ENCODE measurements at regions not wholly inside any gene's neighbourhood (a gene's known extent, or its start where the extent isn't known, plus 50 kb on each side); places are given as distances from the start of the nearest gene placed in this dataset.

DNA sequence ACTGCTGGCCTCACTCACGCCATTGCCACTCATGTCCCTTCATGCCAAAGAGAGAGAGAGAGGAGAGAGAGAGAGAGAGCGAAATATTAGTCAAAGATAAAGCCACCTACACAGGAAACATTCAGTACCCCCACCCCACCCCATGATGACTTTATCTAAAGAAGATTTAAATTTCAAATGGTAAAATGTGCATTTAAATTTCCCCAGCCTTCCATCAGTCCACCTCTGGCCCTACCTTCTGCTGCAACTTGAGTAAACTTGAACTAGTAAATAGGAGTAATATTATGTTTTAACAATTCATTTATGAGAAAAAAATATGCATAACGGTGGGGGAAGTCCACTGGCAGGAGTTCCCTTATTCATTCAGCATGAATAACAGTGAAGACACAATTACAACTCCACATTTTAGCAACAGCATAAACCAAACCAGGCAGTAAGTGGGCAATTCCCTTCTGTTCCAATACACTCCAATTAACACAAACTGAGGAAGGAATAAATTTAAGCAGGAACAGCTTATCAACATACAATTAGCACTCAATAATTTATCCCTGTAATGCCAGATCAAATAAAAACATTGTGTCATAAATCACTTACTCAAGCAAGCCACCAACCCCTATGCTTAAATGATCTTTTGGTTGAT lies 264.2 kb downstream of the LNPK start:
- Histone ChIP-seq H3K9me3 (ENCODE audit: control insufficient read depth, low read length) (no peaks in the 10 kb centered on the region), H3K4me3 (ENCODE audit: low read length) (no peak overlapping the region), H3K36me3 (ENCODE audit: control insufficient read depth, insufficient read depth, low read length) (no peaks in the 10 kb centered on the region), H3K27me3 (ENCODE audit: control insufficient read depth, insufficient read depth, low read length, poor library complexity, severe bottlenecking) (no peaks in the 10 kb centered on the region), H3K9ac (ENCODE audit: extremely low read depth, low read length, poor library complexity, severe bottlenecking) (no peak overlapping the region), H3K4me1 (ENCODE audit: control insufficient read depth, insufficient read depth, low read length) (no peaks in the 10 kb centered on the region), H3K27ac (ENCODE audit: low read depth, low read length) (no peak overlapping the region)
- TF ChIP-seq, protein P1, sequence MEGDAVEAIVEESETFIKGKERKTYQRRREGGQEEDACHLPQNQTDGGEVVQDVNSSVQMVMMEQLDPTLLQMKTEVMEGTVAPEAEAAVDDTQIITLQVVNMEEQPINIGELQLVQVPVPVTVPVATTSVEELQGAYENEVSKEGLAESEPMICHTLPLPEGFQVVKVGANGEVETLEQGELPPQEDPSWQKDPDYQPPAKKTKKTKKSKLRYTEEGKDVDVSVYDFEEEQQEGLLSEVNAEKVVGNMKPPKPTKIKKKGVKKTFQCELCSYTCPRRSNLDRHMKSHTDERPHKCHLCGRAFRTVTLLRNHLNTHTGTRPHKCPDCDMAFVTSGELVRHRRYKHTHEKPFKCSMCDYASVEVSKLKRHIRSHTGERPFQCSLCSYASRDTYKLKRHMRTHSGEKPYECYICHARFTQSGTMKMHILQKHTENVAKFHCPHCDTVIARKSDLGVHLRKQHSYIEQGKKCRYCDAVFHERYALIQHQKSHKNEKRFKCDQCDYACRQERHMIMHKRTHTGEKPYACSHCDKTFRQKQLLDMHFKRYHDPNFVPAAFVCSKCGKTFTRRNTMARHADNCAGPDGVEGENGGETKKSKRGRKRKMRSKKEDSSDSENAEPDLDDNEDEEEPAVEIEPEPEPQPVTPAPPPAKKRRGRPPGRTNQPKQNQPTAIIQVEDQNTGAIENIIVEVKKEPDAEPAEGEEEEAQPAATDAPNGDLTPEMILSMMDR (conservative IDR thresholded peaks at IDR 0.05) = no peak
- 81% methylated on average over 2 of the region's 3 CpGs; no CpG with 5 or more reads in 1 of the 2 experiments for WGBS, 2 experiments (ENCODE audit: insufficient coverage in 1 of 2, insufficient read length in 1 of 2)
- no peak overlapping the region for H3K27ac Mint-ChIP-seq
- peaks cover 8% of the 10 kb centered on the region for H3K4me1 Mint-ChIP-seq
- DNase-seq = no peak
- H3K4me3 Mint-ChIP-seq = no peak overlapping the region
- H3K36me3 Mint-ChIP-seq (ENCODE audit: low read depth) = no peaks in the 10 kb centered on the region
- H3K9me3 Mint-ChIP-seq = no peaks in the 10 kb centered on the region
- no peaks in the 10 kb centered on the region for H3K27me3 Mint-ChIP-seq (ENCODE audit: insufficient read depth)

DNA sequence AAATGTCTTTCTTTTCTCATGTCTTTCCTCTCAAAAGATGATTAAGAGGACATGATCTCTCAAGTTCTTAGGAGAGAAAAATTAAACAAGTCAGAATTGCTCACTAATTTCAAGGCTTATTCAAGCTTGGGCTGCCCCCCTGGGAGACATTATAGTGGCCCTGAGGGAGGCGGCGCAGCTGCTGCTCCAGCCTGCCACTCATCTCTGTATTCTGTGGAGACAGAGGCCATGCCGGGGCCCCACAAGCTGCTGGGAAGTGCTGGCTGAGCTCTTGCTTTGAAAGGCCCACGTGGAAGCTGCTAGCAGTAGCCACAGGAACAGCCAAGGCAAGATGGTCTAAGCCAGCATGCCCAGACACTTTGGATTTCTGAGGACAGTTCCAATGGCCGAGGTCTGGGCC lies 267.4 kb downstream of the LNPK start:
- no peak overlapping the region for H3K27ac Mint-ChIP-seq
- no peaks in the 10 kb centered on the region for H3K9me3 Mint-ChIP-seq
- H3K9ac ChIP-seq (ENCODE audit: extremely low read depth, low read length, poor library complexity, severe bottlenecking) = no peak overlapping the region
- H3K4me1 Mint-ChIP-seq = peaks cover 12% of the 10 kb centered on the region
- TF ChIP-seq, protein P1 (conservative IDR thresholded peaks at IDR 0.05) = no peak
- H3K4me3 Mint-ChIP-seq = no peak overlapping the region
- no peak for DNase-seq
- peaks cover 5% of the 10 kb centered on the region for H3K4me1 ChIP-seq (ENCODE audit: control insufficient read depth, insufficient read depth, low read length)
- no peaks in the 10 kb centered on the region for H3K27me3 ChIP-seq (ENCODE audit: control insufficient read depth, insufficient read depth, low read length, poor library complexity, severe bottlenecking)
- H3K36me3 Mint-ChIP-seq (ENCODE audit: low read depth) = no peaks in the 10 kb centered on the region
- H3K27me3 Mint-ChIP-seq (ENCODE audit: insufficient read depth) = no peaks in the 10 kb centered on the region
- no peak overlapping the region for H3K4me3 ChIP-seq (ENCODE audit: low read length)
- H3K9me3 ChIP-seq (ENCODE audit: control insufficient read depth, low read length) = peaks cover 4% of the 10 kb centered on the region
- H3K27ac ChIP-seq (ENCODE audit: low read depth, low read length) = no peak overlapping the region
- 66% methylated on average over 5 of the region's 5 CpGs; no CpG with 5 or more reads in 1 of the 2 experiments for WGBS, 2 experiments (ENCODE audit: insufficient coverage in 1 of 2, insufficient read length in 1 of 2)
- H3K36me3 ChIP-seq (ENCODE audit: control insufficient read depth, insufficient read depth, low read length) = no peaks in the 10 kb centered on the region

DNA sequence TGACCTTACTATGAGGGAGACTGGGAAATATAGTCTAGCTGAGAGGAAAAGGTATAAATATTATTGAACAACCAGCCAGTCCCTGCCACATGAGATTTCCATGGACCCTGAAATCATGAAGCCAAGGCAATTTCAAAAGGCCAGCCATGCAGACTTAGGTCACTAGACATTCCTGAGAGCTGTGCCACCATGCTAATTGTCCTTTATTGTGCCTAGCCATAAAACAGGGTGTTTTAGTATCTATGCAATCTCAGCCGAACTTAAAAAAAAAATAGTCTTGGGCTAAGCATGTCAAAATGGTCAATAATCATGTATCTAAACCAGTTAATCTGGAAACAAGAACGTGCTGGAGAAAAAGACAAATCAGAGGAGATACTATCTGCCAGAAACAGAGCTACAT lies 269.5 kb downstream of the LNPK start:
- Histone ChIP-seq H3K27me3 (ENCODE audit: control insufficient read depth, insufficient read depth, low read length, poor library complexity, severe bottlenecking) (no peaks in the 10 kb centered on the region), H3K4me3 (ENCODE audit: low read length) (no peak overlapping the region), H3K27ac (ENCODE audit: low read depth, low read length) (no peak overlapping the region), H3K9ac (ENCODE audit: extremely low read depth, low read length, poor library complexity, severe bottlenecking) (no peak overlapping the region), H3K4me1 (ENCODE audit: control insufficient read depth, insufficient read depth, low read length) (peaks cover 5% of the 10 kb centered on the region), H3K9me3 (ENCODE audit: control insufficient read depth, low read length) (peaks cover 4% of the 10 kb centered on the region), H3K36me3 (ENCODE audit: control insufficient read depth, insufficient read depth, low read length) (no peaks in the 10 kb centered on the region)
- H3K9me3 Mint-ChIP-seq = no peaks in the 10 kb centered on the region
- 98 to 100% methylated on average over 2 of the region's 2 CpGs for WGBS, 2 experiments (ENCODE audit: insufficient coverage in 1 of 2, insufficient read length in 1 of 2)
- H3K4me3 Mint-ChIP-seq = no peak overlapping the region
- H3K36me3 Mint-ChIP-seq (ENCODE audit: low read depth) = no peaks in the 10 kb centered on the region
- no peak for DNase-seq
- TF ChIP-seq, protein P1 (conservative IDR thresholded peaks at IDR 0.05) = no peak
- H3K27me3 Mint-ChIP-seq (ENCODE audit: insufficient read depth) = no peaks in the 10 kb centered on the region
- H3K4me1 Mint-ChIP-seq = peaks cover 12% of the 10 kb centered on the region
- no peak overlapping the region for H3K27ac Mint-ChIP-seq

All from endodermal cell (in vitro differentiated cells).